ENCODE measurements at regions not wholly inside any gene's neighbourhood (a gene's known extent, or its start where the extent isn't known, plus 50 kb on each side); places are given as distances from the start of the nearest gene placed in this dataset.

DNA sequence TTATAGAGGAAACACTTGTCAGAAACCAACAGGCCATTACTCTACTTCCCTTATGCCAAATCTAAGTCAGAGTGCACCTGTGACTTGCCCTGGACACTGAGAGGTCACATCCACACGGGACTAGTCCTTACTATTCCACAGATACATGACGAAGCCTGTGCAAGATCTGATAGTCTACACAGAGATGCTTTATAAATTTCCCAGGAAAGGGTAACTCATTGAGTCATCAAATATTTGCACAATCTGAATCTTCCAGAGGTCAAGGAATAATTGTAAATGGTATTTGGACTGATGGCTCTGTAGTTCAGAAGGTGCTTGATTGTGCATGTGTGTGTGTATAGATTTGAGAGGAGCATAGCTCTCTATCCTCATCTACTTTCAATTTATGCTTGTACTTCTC is 55.2 kb upstream of the JAK2 start:
- Histone ChIP-seq H3K36me3 (ENCODE audit: low read depth) (no peaks in the 10 kb centered on the region), H3K27ac (no peak overlapping the region), H3F3A (ENCODE audit: insufficient read depth) (peaks cover 3% of the 10 kb centered on the region; the same call in 1 of the 2 replicates), H3K9ac (no peak overlapping the region), H3K9me2 (ENCODE audit: insufficient read depth) (no peaks in the 10 kb centered on the region), H3K4me3 (no peak overlapping the region), H3K79me2 (ENCODE audit: insufficient read depth) (no peaks in the 10 kb centered on the region), H4K20me1 (ENCODE audit: insufficient read depth) (no peaks in the 10 kb centered on the region), H2AFZ (no peak overlapping the region), H3K9me3 (ENCODE audit: low read depth) (no peaks in the 10 kb centered on the region), H3K27me3 (replicated peaks; ENCODE audit: insufficient read depth) (no peaks in the 10 kb centered on the region), H3K4me2 (ENCODE audit: unreplicated experiment) (no peak overlapping the region), H3K4me1 (ENCODE audit: insufficient read depth) (peaks cover 15% of the 10 kb centered on the region)
- TF ChIP-seq EZH2 (IDR thresholded peaks at IDR 0.05; ENCODE audit: insufficient read depth, poor library complexity, severe bottlenecking), result no peak
- TF ChIP-seq EZH2phosphoT487 (IDR thresholded peaks at IDR 0.05; ENCODE audit: insufficient read depth, low read depth), result no peak
- WGBS, 2 experiments (ENCODE audit: low coverage in 1 of 2, low lambda C conversion rate in 2 of 2, missing lambda C conversion rate in 2 of 2), result 41 to 44% methylated on average over 2 of the region's 2 CpGs
- in situ Hi-C loops (cut with MboI), result no loop called here
- DNase-seq, result peak; percentile 32

DNA sequence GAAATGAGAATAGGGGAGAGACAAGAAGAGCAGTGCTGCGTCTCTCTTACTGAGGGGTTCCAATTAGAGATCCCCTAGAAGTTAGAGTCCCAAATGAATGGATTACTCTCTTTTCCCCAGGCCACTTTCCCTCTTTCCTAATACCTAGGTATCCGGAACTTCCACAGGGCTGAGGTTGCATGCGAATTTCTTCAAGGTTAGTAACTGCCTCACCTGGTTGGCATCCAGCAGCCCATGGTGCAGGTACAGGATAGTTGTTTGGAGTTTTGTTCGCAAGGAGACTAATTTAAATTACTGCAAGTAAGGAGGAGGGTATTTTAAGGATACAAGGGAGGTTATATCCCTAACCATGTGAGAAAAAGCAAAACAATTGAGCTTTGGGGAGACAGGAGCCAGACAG is 52.4 kb upstream of the JAK2 start:
- no peak overlapping the region for H3K4me3 ChIP-seq
- TF ChIP-seq EZH2 (IDR thresholded peaks at IDR 0.05; ENCODE audit: insufficient read depth, poor library complexity, severe bottlenecking), result no peak
- no peak for TF ChIP-seq EZH2phosphoT487 (IDR thresholded peaks at IDR 0.05; ENCODE audit: insufficient read depth, low read depth)
- no peaks in the 10 kb centered on the region for H3K9me3 ChIP-seq (ENCODE audit: low read depth)
- H2AFZ ChIP-seq, result no peak overlapping the region
- no peaks in the 10 kb centered on the region for H4K20me1 ChIP-seq (ENCODE audit: insufficient read depth)
- in situ Hi-C loops (cut with MboI), result no loop called here
- H3K79me2 ChIP-seq (ENCODE audit: insufficient read depth), result no peaks in the 10 kb centered on the region
- 89 to 91% methylated on average over 4 of the region's 4 CpGs for WGBS, 2 experiments (ENCODE audit: low coverage in 1 of 2, low lambda C conversion rate in 2 of 2, missing lambda C conversion rate in 2 of 2)
- no peak overlapping the region for H3K4me2 ChIP-seq (ENCODE audit: unreplicated experiment)
- no peak overlapping the region for H3K9ac ChIP-seq
- H3F3A ChIP-seq (ENCODE audit: insufficient read depth), result no peaks in the 10 kb centered on the region
- H3K27me3 ChIP-seq (replicated peaks; ENCODE audit: insufficient read depth), result no peaks in the 10 kb centered on the region
- DNase-seq, result no peak
- H3K27ac ChIP-seq, result no peak overlapping the region
- no peaks in the 10 kb centered on the region for H3K36me3 ChIP-seq (ENCODE audit: low read depth)
- no peaks in the 10 kb centered on the region for H3K9me2 ChIP-seq (ENCODE audit: insufficient read depth)
- peaks cover 17% of the 10 kb centered on the region for H3K4me1 ChIP-seq (ENCODE audit: insufficient read depth)

DNA sequence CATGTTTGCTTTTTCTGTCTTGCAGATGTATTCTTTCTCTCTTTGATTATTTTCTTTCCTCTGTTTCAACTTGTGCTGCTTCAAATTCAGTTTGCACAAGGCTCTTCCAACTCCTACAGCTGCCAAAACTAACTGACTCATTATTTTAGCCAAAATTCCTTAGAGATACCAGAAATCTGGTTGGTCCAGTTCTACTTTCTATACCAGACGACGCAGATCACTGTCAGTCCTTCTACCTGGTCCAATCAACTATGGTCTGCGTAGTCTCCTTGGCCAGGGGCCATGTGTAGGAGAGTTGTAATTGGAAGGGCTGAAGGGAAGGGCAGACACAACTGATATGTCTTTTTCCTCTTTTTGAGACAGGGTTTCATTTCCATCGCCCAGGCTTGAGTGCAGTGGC is 51.9 kb upstream of the JAK2 start:
- no peaks in the 10 kb centered on the region for H3K79me2 ChIP-seq (ENCODE audit: insufficient read depth)
- no peaks in the 10 kb centered on the region for H3F3A ChIP-seq (ENCODE audit: insufficient read depth)
- in situ Hi-C loops (cut with MboI), result no loop called here
- H3K36me3 ChIP-seq (ENCODE audit: low read depth), result no peaks in the 10 kb centered on the region
- H3K27me3 ChIP-seq (replicated peaks; ENCODE audit: insufficient read depth), result no peaks in the 10 kb centered on the region
- peak overlapping the region; percentile 23 for H3K4me2 ChIP-seq (ENCODE audit: unreplicated experiment)
- H3K27ac ChIP-seq, result no peak overlapping the region
- H3K4me1 ChIP-seq (ENCODE audit: insufficient read depth), result peaks cover 12% of the 10 kb centered on the region; the same call in 1 of the 2 replicates
- H3K9me2 ChIP-seq (ENCODE audit: insufficient read depth), result no peaks in the 10 kb centered on the region
- TF ChIP-seq EZH2phosphoT487 (IDR thresholded peaks at IDR 0.05; ENCODE audit: insufficient read depth, low read depth), result no peak
- TF ChIP-seq EZH2 (IDR thresholded peaks at IDR 0.05; ENCODE audit: insufficient read depth, poor library complexity, severe bottlenecking), result no peak
- WGBS, 2 experiments (ENCODE audit: low coverage in 1 of 2, low lambda C conversion rate in 2 of 2, missing lambda C conversion rate in 2 of 2), result 49% methylated on average over 4 of the region's 4 CpGs
- no peak overlapping the region for H3K9ac ChIP-seq
- peak; percentile 49 for DNase-seq
- H2AFZ ChIP-seq, result no peak overlapping the region
- no peaks in the 10 kb centered on the region for H4K20me1 ChIP-seq (ENCODE audit: insufficient read depth)
- H3K9me3 ChIP-seq (ENCODE audit: low read depth), result no peaks in the 10 kb centered on the region
- no peak overlapping the region for H3K4me3 ChIP-seq

DNA sequence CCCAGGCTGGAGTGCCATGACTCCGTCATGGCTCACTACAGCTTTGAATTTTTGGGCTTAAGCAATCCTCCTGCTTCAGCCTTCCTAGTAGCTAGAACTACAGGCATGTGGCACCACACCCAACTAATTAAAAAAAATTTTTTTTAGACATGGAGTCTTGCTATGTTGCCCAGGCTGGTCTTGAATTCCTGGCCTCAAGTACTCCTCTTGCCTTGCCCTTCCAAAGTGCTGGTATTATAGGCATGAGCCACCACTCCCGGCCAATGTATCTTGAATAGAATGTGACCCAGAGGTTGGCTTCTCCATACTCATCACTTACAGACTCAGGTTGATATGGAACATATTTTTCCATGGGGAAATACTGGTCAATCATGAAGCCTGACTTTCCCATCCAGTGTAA is 51.2 kb upstream of the JAK2 start:
- in situ Hi-C loops (cut with MboI), result no loop called here
- H3K27me3 ChIP-seq (replicated peaks; ENCODE audit: insufficient read depth), result no peaks in the 10 kb centered on the region
- DNase-seq, result no peak
- H3K4me1 ChIP-seq (ENCODE audit: insufficient read depth), result peaks cover 12% of the 10 kb centered on the region; the same call in 1 of the 2 replicates
- H3K9me2 ChIP-seq (ENCODE audit: insufficient read depth), result no peaks in the 10 kb centered on the region
- H3K27ac ChIP-seq, result no peak overlapping the region
- H4K20me1 ChIP-seq (ENCODE audit: insufficient read depth), result no peaks in the 10 kb centered on the region
- no peaks in the 10 kb centered on the region for H3K9me3 ChIP-seq (ENCODE audit: low read depth)
- no peaks in the 10 kb centered on the region for H3F3A ChIP-seq (ENCODE audit: insufficient read depth)
- H3K36me3 ChIP-seq (ENCODE audit: low read depth), result no peaks in the 10 kb centered on the region
- H3K79me2 ChIP-seq (ENCODE audit: insufficient read depth), result no peaks in the 10 kb centered on the region
- no peak overlapping the region for H3K9ac ChIP-seq
- TF ChIP-seq EZH2phosphoT487 (IDR thresholded peaks at IDR 0.05; ENCODE audit: insufficient read depth, low read depth), result no peak
- no peak for TF ChIP-seq EZH2 (IDR thresholded peaks at IDR 0.05; ENCODE audit: insufficient read depth, poor library complexity, severe bottlenecking)
- WGBS, 2 experiments (ENCODE audit: low coverage in 1 of 2, low lambda C conversion rate in 2 of 2, missing lambda C conversion rate in 2 of 2), result 68 to 69% methylated on average over 2 of the region's 2 CpGs
- H2AFZ ChIP-seq, result no peak overlapping the region
- H3K4me2 ChIP-seq (ENCODE audit: unreplicated experiment), result no peak overlapping the region
- no peak overlapping the region for H3K4me3 ChIP-seq
